GM19239 (cell line): ENCODE measurements at regions not wholly inside any gene's neighbourhood (a gene's known extent, or its start where the extent isn't known, plus 50 kb on each side); places are given as distances from the start of the nearest gene placed in this dataset.
A peak's percentile ranks its signal among the peaks of the same experiment; 100 is the strongest.

Source experiments
- DNase-seq: peaks from one replicate; pipeline ENCODE4 v3.0.0; 2011; ENCODE audit warnings: low spot score; ENCODE audit not compliant: insufficient read length
- FAIRE-seq: peaks from 2 replicates; lab custom pipeline; 2011; peaks lifted over from hg19 to GRCh38; lab: Jason Lieb, UNC

DNA sequence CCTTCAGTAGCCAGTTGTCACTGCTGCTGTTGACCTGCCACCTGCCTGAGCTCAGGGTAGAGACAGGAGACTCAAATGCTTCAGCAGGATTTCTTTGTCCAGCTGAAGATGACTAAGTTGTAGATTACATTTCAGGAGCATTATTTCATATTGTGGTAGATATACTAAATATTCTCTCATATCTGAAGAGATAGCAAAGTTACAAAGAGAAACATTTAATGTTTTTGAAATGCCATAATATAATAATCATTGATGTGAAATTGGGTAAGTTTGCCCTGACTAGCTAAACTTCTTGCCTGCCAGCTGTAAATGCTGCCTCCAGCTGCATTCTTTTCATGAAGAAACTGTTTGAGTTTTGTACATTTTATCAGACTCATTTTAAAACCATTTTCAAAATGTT, 247.6 kb upstream of the CNKSR2 start:
- no peak for DNase-seq
- no peak for FAIRE-seq

GRCh38 chrX:21131346-21131745, 242.9 kb upstream of the CNKSR2 start:
- FAIRE-seq (no peak), DNase-seq (no peak)

DNA sequence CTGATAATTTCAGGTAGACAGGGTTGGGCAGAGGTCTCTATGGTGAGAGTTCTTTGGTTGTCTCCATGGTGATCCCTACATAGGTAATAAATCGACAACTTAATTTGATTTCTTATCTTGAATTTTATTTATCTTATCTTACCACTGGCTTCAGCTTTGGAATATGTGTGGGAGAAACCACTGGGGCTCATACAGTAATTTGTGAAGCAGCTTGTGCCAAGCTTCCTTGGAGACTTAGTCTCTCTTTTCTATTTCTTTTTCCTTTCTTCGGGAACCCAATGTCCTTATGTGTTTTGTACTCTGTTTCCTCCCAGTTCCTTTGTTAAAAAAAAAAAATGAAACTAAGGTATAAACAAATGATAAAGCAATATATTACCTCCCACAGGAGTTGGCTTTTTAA, 242.4 kb upstream of the CNKSR2 start:
- DNase-seq, result no peak
- no peak for FAIRE-seq

GRCh38 chrX:21132686-21133393, 241.4 kb upstream of the CNKSR2 start:
- DNase-seq, result no peak
- FAIRE-seq, result no peak

DNA sequence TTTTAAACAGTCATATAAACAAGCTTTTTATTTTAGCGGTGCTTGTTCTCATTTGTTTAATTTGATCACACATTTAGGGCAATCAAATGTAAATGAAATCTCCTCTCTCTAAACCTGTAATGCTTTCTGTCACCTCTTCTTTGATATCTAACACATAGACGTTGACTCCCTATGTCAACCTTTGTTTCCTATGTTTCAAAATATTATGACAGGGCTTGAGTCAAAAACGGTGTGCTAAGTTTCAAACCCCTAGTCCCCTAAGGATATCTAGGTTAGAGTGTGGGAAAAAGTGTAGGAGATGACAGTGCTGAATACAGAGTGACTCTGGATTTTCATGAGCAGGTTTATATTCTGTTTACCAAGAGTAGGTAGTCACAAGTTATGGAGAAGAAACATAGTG, 224.0 kb upstream of the CNKSR2 start:
- no peak for FAIRE-seq
- DNase-seq, result no peak

DNA sequence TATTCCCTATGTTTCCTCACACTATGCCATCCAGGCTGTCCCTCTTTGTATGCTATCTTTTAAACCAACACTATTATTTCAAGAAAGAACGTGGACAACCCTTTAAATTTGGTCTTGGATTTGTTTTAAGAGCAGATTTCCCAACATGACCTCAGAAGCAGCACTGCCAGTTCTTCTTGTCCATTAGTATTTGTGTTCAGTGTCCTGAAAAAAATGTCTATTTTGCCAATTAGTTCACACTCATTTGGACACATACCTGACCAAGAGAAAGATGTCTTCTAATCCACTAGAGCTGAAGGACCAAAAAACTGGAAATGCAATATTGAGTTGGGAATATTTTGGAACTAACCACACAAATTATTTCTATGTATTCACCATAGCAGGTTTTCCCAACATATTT, 223.2 kb upstream of the CNKSR2 start:
- FAIRE-seq (no peak), DNase-seq (no peak)

- FAIRE-seq (no peak), DNase-seq (no peak)
These were observed 221.2 kb upstream of the CNKSR2 start for GRCh38 chrX:21153033-21153432.

DNA sequence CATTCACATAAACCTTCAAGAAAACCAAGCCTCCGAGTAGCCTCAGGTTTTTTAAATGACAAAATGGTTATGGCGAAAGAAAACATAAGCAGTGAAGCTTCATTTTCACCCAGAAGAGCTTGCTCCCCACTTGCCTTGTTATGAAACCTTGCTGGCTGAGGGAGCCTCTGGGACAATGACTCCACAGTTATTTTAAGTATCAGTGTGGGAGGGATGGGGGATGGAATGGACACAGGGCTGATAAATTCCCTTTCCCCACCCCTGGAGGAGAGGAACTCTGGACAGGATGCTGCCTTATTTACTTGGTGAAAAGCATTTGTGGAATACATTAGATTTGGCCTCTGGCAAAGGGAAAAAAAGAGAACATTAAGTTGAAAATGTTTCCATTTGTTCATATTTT, 220.7 kb upstream of the CNKSR2 start:
- FAIRE-seq, result no peak
- no peak for DNase-seq

GRCh38 chrX:21155916-21156315, 218.3 kb upstream of the CNKSR2 start:
- no peak for DNase-seq
- FAIRE-seq, result no peak

DNA sequence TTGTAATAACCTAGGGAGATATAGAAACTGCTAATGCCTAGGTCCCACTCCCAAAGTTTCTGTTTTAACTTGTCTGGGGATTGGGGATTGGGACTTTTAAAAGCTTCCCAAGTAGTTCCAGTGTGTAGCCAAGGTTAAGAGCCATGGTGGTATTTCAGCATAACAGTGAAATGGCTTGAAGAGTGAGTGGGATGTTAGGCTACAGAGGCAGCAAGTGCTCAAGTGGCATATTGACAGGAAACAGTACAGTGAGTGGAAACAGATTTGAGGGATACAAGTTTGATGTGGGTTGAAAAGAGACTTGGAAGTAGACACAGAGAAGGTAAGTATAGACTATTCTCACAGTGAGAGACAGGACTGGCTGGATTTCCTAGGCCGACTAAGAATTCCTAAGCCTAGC, 217.6 kb upstream of the CNKSR2 start:
- DNase-seq (no peak), FAIRE-seq (no peak)

- DNase-seq (no peak), FAIRE-seq (no peak)
These were observed 215.5 kb upstream of the CNKSR2 start for GRCh38 chrX:21158678-21159077.

DNA sequence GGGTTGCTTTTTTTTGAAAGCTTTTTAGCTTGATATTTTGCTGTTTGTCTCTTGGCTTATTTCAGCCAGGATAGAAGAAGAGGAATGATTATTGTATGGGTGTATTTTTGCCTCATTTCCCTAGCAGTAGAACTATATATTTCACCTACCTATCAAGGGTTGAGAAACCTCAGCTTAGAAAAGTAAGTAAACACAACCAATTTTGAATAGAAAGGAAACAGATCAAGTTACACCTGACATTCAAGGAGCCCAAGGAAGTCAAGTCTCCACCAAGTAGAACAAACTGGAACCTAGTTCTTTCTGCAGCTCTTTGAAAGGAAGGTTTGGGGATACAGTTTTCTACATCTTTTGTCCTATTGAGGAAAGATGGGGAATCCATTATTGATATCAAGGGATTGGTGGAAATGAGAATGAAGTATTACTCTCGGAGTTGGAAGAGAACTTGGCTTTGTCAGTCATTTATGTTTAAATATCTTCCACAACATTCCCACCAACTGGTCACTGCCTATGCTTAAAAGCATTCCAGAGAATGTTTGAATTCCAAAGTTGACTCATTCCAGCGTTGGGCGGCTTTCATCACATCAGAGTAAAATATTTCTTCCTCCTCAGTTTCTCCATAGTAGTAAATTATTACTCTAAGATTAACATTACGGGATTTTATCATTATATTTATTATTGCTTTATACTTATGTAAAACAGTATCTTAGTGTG, 207.8 kb upstream of the CNKSR2 start:
- no peak for FAIRE-seq
- no peak for DNase-seq

- DNase-seq (no peak), FAIRE-seq (no peak)
These were observed 207.2 kb upstream of the CNKSR2 start for GRCh38 chrX:21167011-21167410.

- no peak for DNase-seq
These were observed 206.7 kb upstream of the CNKSR2 start for GRCh38 chrX:21167494-21167893.

DNA sequence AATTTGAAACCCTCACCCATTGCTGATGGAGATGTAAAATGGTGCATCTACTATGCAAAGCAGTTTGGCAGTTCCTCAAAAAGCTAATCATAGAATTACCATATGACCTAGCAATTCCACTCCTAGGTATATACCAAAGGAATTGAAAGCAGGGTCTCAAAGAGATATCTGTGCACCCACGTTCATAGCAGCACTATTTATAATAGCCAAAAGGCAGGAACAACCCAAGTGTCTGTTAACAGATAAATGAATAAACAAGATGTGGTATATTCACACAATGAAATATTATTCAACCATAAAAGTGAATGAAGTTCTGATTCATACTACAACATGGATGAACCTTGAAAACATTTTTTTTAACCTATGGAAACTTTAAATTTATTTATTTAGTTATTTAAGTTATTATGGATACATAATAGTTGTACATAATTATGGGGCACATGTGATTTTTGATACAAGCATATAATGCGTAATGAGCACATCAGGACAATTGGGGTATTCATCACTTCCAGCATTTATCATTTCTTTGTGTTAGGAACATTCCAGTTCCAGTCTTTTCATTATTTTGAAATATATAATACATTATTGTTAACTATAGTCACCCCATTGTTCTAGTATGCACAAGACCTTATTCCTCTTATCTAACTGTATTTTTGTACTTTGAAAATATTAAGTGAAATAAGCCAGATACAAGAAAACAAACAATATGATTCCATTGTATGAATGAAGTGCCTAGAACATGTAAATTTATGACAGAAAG, 205.6 kb upstream of the CNKSR2 start:
- DNase-seq (no peak), FAIRE-seq (no peak)

More at GRCh38 chrX:21167494-21167893, 206.7 kb upstream of the CNKSR2 start:
- FAIRE-seq, result peak; percentile 51

- FAIRE-seq, result no peak
- no peak for DNase-seq
These were observed 203.0 kb upstream of the CNKSR2 start for GRCh38 chrX:21171181-21171580.

DNA sequence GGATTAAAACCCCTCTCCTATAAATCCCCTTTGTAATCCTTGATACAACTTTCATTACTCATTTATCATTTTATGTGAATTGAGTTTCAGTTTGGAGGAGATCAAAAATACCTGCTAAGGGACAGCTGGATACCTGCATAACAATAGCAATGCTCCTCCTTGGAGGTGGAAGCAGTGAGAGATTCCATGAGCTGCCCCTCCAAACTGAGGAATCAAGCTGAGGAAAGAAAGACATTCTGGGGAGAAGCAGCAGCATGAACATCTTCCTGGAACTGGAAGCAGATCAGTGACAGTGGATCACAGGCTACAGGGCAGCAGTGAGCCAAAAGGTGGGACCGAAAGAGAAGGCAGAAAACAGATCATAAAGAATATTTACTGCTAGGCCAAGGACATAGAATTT, 199.8 kb upstream of the CNKSR2 start:
- DNase-seq, result no peak
- FAIRE-seq, result no peak

DNA sequence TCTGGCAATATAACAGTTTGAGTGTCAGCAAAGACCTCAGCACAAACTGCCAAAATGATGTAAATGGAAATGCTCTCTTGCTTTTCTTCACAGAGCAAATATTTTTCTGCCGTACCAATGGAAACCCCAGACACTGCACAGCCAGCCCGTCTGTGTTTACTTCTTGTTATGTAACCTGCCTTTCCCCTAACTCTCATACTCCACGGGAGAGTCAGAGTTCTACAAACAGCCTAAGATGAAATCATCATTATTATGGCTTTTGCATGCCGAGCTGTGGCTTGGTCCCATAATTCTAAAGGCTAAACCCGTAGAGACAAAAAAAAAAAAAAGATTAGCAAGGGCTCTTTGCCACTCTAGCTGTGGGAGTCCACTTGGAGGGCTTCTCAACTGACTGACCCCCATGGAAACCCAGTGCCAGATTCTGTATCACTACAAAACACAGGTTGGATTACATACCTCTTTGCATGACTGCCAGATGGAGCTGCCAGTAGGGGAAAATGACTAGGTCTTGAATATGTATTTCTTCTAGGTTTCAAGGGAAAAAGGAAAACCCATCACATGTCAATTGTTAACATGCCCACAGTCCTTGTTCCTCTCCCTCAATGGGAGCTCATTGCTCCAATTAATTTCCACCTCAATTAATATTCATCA, 197.2 kb upstream of the CNKSR2 start:
- FAIRE-seq, result no peak
- no peak for DNase-seq

DNA sequence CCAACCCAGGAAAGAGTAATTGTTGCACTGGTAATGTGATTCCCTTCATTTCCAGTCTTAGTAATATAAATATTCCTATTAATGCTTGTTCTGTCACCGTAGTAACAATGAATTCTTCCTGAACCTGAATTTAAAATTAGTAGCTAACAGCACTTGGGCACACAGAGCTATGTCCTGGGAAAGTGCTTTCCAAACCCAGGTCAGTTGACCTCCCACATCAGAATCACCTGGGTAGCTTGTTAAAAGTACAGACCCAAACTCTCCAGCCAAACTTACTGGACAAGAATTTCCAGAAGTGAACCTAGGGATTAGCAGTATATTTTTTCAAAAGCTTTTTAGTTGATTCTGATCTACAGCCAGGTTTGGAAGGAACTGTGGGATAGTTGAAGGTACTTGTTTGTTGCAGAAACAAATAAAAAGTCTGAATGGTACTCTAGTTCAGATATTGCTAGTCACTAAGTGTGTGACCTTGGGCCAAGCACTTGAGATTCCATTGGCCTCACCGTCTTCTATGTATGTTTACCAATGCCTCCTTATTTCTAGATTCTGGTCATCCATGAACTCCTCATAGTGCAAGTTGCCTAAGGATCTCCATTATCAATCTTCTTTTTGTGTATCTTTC, 192.9 kb upstream of the CNKSR2 start:
- DNase-seq, result no peak
- no peak for FAIRE-seq

- no peak for FAIRE-seq
These were observed 181.0 kb upstream of the CNKSR2 start for GRCh38 chrX:21193196-21193595.

More at GRCh38 chrX:21193196-21193595, 181.0 kb upstream of the CNKSR2 start:
- DNase-seq, result no peak
